ENCODE measurements at regions not wholly inside any gene's neighbourhood (a gene's known extent, or its start where the extent isn't known, plus 50 kb on each side); places are given as distances from the start of the nearest gene placed in this dataset.
"Not testable (repeated sequence)": the region's sequence is repeated elsewhere in the genome, so short reads cannot be mapped to it uniquely, and the experiment has no call there.

- no peak overlapping the region for H3K4me3 ChIP-seq (ENCODE audit: low read length)
- no peak for TF ChIP-seq ZNF274 (IDR thresholded peaks at IDR 0.05; ENCODE audit: low read depth, low read length)
These were observed 80.8 kb upstream of the SLC8A3 start for GRCh38 chr14:70269582-70269981.

DNA sequence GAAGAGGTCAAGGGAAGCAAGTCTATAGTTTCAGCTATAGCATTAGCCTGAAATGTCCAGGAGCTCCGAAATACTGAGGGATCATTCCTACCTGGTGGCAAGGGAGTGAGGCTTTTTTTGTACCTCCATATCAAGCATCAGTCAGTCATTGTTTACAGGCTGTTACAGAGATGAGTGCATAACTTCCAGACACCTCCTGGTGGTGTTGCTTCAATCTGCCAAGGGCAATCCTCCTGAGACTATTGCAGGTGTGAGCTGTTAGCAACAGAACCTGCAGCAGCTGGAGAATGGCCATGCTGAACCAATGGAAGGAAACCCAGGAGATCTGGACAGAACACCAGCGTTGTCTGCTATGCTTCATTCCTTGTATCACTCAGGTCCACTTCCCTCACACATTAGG, 80.0 kb upstream of the SLC8A3 start:
- no peak overlapping the region for H3K4me3 ChIP-seq (ENCODE audit: low read length)
- no peak for TF ChIP-seq ZNF274 (IDR thresholded peaks at IDR 0.05; ENCODE audit: low read depth, low read length)

GRCh38 chr14:70266157-70266556, 77.4 kb upstream of the SLC8A3 start:
- no peak for TF ChIP-seq ZNF274 (IDR thresholded peaks at IDR 0.05; ENCODE audit: low read depth, low read length)
- H3K4me3 ChIP-seq (ENCODE audit: low read length): no peak overlapping the region

GRCh38 chr14:70265422-70265821, 76.7 kb upstream of the SLC8A3 start:
- no peak overlapping the region for H3K4me3 ChIP-seq (ENCODE audit: low read length)
- no peak for TF ChIP-seq ZNF274 (IDR thresholded peaks at IDR 0.05; ENCODE audit: low read depth, low read length)

DNA sequence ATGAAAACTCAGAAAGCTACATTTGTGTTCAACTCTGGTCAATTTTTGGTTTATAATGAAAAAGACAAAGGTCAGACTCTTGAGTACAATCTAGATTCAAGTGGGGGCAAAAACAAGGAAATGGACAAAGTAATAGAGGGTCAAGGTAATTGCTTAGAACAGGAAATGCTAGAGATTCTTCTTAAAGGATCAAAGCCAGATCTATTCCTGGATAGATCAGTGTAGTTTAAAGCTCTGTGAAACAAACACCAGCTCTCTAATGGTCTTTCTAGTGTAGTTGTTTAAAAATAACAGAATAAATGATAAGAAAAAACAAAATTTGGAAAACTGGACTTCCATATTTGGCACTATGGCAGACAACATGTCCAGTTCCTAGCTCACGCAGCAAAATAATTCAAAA, 70.7 kb upstream of the SLC8A3 start:
- TF ChIP-seq ZNF274 (IDR thresholded peaks at IDR 0.05; ENCODE audit: low read depth, low read length): no peak
- no peak overlapping the region for H3K4me3 ChIP-seq (ENCODE audit: low read length)

DNA sequence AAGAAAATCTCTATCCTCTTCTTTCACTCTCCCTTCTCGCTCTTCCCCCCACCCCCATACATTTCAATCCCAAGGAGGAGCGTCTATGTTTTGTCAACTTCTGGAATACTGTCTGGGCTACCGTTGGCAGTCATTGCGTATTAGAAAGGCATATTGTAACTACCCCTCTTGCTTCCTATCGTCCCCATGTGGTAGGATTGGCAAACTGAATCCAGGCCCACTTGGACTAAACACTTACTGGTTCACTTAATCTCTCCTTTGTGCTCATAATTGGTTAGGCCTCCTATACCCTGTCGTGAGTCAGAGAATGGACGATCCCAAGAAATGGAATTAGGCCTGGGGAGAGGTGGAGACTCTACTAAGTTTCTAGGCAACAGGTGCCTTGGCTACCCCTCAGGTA, 68.8 kb upstream of the SLC8A3 start:
- H3K4me3 ChIP-seq (ENCODE audit: low read length): no peak overlapping the region

DNA sequence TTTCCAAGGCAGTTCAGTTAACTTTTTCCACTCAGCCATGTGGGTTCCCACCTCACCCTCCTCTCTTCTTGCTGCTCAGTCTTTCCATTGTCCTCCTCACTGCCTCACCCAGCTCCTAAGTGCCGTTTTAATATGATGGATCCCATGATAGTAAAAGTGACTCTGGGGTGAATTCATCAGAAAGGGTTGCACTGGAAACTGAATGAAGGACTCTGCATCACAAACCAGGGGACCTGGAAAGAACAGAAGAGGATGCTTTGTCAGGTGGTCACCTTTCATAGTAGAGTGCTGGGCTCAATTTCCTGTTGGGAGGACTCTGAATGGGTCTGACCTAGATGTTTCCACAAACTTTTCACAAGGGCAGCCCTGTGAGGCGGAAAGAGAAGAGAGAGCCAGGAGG, 67.8 kb upstream of the SLC8A3 start:
- H3K4me3 ChIP-seq (ENCODE audit: low read length): no peak overlapping the region
- TF ChIP-seq ZNF274 (IDR thresholded peaks at IDR 0.05; ENCODE audit: low read depth, low read length): no peak

More for the DNA sequence above, 68.8 kb upstream of the SLC8A3 start:
- TF ChIP-seq ZNF274 (IDR thresholded peaks at IDR 0.05; ENCODE audit: low read depth, low read length): no peak

DNA sequence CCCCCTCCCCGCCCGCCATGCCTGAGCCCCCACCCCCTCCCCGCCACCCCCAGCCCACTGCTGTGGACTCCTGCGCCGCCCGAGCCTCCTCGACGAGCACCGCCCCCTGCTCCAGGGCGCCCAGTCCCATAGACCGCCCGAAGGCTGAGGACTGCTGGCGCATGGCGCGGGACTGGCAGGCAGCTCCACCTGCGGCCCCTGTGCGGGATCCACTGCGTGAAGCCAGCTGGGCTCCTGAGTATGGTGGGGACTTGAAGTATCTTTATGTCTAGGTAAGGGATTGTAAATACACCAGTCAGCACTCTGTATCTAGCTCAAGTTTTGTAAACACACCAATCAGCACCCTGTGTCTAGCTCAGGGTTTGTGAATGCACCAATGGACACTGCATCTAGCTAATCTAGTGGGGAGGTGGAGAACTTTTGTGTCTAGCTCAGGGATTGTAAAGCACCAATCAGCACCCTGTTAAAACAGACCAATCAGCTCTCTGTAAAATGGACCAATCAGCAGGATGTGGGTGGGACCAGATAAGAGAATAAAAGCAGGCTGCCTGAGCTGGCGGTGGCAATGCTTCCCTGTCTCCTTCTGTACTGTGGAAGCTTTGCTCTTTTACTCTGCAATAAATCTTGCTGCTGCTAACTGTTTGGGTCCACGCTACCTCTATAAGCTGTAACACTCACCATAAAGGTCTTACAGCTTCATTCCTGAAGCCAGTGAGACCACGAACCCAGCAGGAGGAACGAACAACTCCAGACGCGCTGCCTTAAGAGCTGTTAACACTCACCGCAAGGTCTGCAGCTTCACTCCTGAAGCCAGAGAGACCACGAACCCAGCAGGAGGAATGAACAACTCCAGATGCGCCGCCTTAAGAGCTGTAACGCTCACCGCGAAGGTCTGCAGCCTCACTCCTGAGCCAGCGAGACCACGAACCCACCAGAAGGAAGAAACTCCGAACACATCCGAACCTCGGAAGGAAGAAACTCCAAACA, 66.6 kb upstream of the SLC8A3 start:
- H3K4me3 ChIP-seq (ENCODE audit: low read length): peak overlapping the region; percentile 29; the same call in 1 of the 2 replicates

DNA sequence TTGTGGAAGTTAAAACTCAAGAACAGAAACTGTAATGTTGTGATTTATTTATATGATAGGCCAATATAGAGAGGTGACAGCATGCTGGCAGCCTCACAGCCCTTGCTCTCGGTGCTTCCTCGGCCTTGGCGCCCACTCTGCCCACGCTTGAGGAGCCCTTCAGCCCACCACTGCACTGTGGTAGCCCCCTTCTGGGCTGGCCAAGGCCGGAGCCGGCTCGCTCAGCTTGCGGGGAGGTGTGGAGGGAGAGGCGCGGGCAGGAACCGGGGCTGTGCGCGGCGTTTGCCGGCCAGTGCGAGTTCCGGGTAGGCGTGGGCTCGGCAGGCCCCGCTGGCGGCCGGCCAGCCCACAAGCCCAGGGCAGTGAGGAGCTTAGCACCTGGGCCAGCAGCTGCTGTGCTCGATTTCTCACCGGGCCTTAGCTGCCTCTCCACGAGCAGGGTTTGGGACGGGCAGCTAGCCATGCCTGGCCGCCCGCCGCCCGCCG, 65.8 kb upstream of the SLC8A3 start:
- no peak for TF ChIP-seq ZNF274 (IDR thresholded peaks at IDR 0.05; ENCODE audit: low read depth, low read length)
- peak overlapping the region; percentile 15; the same call in 1 of the 2 replicates for H3K4me3 ChIP-seq (ENCODE audit: low read length)

DNA sequence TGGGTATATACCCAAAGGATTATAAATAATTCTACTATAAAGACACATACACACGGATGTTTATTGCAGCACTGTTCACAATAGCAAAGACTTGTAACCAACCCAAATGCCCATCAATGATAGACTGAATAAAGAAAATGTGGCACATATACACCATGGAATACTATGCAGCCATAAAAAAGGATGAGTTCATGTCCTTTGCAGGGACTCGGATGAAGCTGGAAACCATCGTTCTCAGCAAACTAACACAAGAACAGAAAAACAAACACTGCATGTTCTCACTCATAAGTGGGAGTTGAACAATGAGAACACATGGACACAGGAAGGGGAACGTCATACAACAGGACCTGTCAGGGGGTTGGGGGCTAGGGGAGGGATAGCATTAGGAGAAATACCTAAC, 64.8 kb upstream of the SLC8A3 start:
- H3K4me3 ChIP-seq (ENCODE audit: low read length): not testable (repeated sequence)

- no peak for TF ChIP-seq ZNF274 (IDR thresholded peaks at IDR 0.05; ENCODE audit: low read depth, low read length)
- no peak overlapping the region for H3K4me3 ChIP-seq (ENCODE audit: low read length)
These were observed 56.3 kb upstream of the SLC8A3 start for GRCh38 chr14:70245026-70245425.

DNA sequence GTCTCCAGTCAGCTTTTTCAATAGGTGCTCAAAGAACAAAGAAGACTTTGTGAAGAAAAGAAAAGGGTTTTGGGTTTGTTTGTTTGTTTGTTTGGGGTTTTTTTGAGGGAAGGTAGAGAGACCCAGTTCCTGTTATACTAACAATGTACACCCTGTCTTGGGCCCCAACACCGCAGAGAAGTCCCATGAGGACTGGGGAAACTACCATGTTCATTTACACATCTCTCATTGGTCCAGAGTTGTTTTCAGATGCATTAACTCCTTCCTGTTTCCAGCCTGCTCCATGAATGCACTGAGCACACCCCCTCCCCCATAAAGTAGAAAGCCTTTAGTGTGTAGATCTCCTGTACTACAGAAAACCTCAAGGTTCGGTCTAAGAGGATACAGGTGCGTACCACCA, 51.1 kb upstream of the SLC8A3 start:
- no peak overlapping the region for H3K4me3 ChIP-seq (ENCODE audit: low read length)
- no peak for TF ChIP-seq ZNF274 (IDR thresholded peaks at IDR 0.05; ENCODE audit: low read depth, low read length)

DNA sequence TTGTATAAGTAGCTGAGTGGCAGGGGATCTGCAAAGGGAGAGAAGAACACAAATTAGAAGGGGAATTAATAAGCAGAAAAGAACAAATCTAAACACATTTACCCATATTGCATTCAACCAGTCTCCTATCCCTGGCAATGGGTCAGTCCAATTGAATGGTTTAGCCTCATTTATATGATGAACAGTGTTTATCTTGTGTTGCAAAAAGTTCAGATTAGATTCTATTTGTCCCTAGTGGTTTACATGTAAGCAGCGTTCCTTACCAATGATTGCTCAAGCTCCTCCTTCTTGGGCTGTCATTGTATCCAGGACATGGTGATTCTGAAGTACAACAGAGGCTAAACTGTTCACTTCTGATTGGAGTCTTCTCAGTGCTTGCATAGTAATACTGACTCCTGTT, 49.9 kb upstream of the SLC8A3 start:
- not testable (repeated sequence) for H3K4me3 ChIP-seq (ENCODE audit: low read length)
